GM18873 (cell line): ENCODE measurements at regions not wholly inside any gene's neighbourhood (a gene's known extent, or its start where the extent isn't known, plus 50 kb on each side); places are given as distances from the start of the nearest gene placed in this dataset.

ENCODE experiments used
- ATAC-seq: cut with Tn5 transposase; IDR thresholded peaks from one replicate; pipeline ENCODE4 v1.9.1; 2021; ENCODE audit warnings: mild to moderate bottlenecking, moderate library complexity, moderate number of reproducible peaks; ENCODE audit not compliant: unreplicated experiment, low FRiP score

GRCh38 chr22:48580481-48580970 is 1247.1 kb downstream of the BRD1 start:
- no peak for ATAC-seq

GRCh38 chr22:48579928-48580309 is 1247.8 kb downstream of the BRD1 start:
- ATAC-seq: no peak

GRCh38 chr22:48579043-48579927 is 1248.4 kb downstream of the BRD1 start:
- ATAC-seq: no peak

GRCh38 chr22:48578138-48579042 is 1249.3 kb downstream of the BRD1 start:
- no peak for ATAC-seq

- no peak for ATAC-seq
Observed at GRCh38 chr22:48577691-48578090, 1250.0 kb downstream of the BRD1 start.

- ATAC-seq: no peak
Observed at GRCh38 chr22:48577014-48577690, 1250.5 kb downstream of the BRD1 start.

- no peak for ATAC-seq
Observed at GRCh38 chr22:48576333-48577013, 1251.2 kb downstream of the BRD1 start.

- ATAC-seq: no peak
Observed at GRCh38 chr22:48575618-48576332, 1251.9 kb downstream of the BRD1 start.

GRCh38 chr22:48574776-48575617 is 1252.7 kb downstream of the BRD1 start:
- ATAC-seq: no peak

- ATAC-seq: no peak
Observed at GRCh38 chr22:48573766-48574165, 1253.9 kb downstream of the BRD1 start.

GRCh38 chr22:48572951-48573350 is 1254.7 kb downstream of the BRD1 start:
- no peak for ATAC-seq

GRCh38 chr22:48570912-48571311 is 1256.8 kb downstream of the BRD1 start:
- no peak for ATAC-seq

GRCh38 chr22:48569476-48570233 is 1258.0 kb downstream of the BRD1 start:
- no peak for ATAC-seq

GRCh38 chr22:48568736-48569330 is 1258.8 kb downstream of the BRD1 start:
- ATAC-seq: no peak

- ATAC-seq: no peak
Observed at GRCh38 chr22:48567213-48567975, 1260.3 kb downstream of the BRD1 start.

GRCh38 chr22:48566741-48567140 is 1260.9 kb downstream of the BRD1 start:
- no peak for ATAC-seq
